HL-60 (cell line): ENCODE measurements at regions not wholly inside any gene's neighbourhood (a gene's known extent, or its start where the extent isn't known, plus 50 kb on each side); places are given as distances from the start of the nearest gene placed in this dataset.

Experiments used
- DNase-seq, 2 experiments: peaks; one replicate each; pipeline ENCODE4 v3.0.0-alpha.2; 2010 to 2020; ENCODE audit warnings: low read depth in 1 of 2, low spot score in 1 of 2
- H3K27ac ChIP-seq: fragments of 250-450 bp; sonication (Bioruptor Pico); replicated peaks from 2 replicates; pipeline ENCODE4 v1.5.1; 2020; ENCODE audit warnings: mild to moderate bottlenecking, moderate library complexity
- H3K27me3 ChIP-seq: fragments of 250-450 bp; sonication (Bioruptor Pico); 2 replicates; pipeline ENCODE4 v1.5.1; 2021; ENCODE audit warnings: mild to moderate bottlenecking, moderate library complexity; ENCODE audit not compliant: insufficient read depth, poor library complexity, severe bottlenecking
- H3K4me3 ChIP-seq: replicated peaks from 2 replicates; pipeline ENCODE4 v1.5.1; 2011; ENCODE audit warnings: mild to moderate bottlenecking, control low read depth, low read length; ENCODE audit not compliant: insufficient read depth
- CTCF ChIP-seq: IDR thresholded peaks from one replicate; pipeline ENCODE4 v1.5.1; 2011; ENCODE audit warnings: low read length, control low read depth, inconsistent platforms; ENCODE audit not compliant: insufficient read depth
- GABPA ChIP-seq: IDR thresholded peaks from 2 replicates; pipeline ENCODE4 v1.6.1; 2012; ENCODE audit warnings: low read depth
- POLR2AphosphoS5 ChIP-seq: IDR thresholded peaks from 2 replicates; pipeline ENCODE4 v1.6.1; 2012; ENCODE audit warnings: low read depth
- SPI1 ChIP-seq: IDR thresholded peaks from 2 replicates; pipeline ENCODE4 v1.6.1; 2012; ENCODE audit warnings: low read depth, mild to moderate bottlenecking, borderline replicate concordance
- TF ChIP-seq, protein P1 (sequence below): IDR thresholded peaks from 2 replicates; pipeline ENCODE4 v1.6.1; 2012; ENCODE audit warnings: low read depth; ENCODE audit not compliant: insufficient replicate concordance

- TF ChIP-seq SPI1 (no peak), CTCF (no peak), POLR2AphosphoS5 (no peak), GABPA (no peak)
- TF ChIP-seq, protein P1, sequence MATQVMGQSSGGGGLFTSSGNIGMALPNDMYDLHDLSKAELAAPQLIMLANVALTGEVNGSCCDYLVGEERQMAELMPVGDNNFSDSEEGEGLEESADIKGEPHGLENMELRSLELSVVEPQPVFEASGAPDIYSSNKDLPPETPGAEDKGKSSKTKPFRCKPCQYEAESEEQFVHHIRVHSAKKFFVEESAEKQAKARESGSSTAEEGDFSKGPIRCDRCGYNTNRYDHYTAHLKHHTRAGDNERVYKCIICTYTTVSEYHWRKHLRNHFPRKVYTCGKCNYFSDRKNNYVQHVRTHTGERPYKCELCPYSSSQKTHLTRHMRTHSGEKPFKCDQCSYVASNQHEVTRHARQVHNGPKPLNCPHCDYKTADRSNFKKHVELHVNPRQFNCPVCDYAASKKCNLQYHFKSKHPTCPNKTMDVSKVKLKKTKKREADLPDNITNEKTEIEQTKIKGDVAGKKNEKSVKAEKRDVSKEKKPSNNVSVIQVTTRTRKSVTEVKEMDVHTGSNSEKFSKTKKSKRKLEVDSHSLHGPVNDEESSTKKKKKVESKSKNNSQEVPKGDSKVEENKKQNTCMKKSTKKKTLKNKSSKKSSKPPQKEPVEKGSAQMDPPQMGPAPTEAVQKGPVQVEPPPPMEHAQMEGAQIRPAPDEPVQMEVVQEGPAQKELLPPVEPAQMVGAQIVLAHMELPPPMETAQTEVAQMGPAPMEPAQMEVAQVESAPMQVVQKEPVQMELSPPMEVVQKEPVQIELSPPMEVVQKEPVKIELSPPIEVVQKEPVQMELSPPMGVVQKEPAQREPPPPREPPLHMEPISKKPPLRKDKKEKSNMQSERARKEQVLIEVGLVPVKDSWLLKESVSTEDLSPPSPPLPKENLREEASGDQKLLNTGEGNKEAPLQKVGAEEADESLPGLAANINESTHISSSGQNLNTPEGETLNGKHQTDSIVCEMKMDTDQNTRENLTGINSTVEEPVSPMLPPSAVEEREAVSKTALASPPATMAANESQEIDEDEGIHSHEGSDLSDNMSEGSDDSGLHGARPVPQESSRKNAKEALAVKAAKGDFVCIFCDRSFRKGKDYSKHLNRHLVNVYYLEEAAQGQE: no peak
- H3K4me3 ChIP-seq: no peak overlapping the region
- DNase-seq: no peak
- no peak overlapping the region for H3K27ac ChIP-seq
- no peaks in the 10 kb centered on the region for H3K27me3 ChIP-seq
Measured at GRCh38 chr4:184897895-184898294, 72.1 kb upstream of the ACSL1 start.

GRCh38 chr4:184898793-184899192 is 73.0 kb upstream of the ACSL1 start:
- Histone ChIP-seq H3K27ac (no peak overlapping the region), H3K27me3 (no peaks in the 10 kb centered on the region), H3K4me3 (no peak overlapping the region)
- TF ChIP-seq SPI1 (no peak), CTCF (no peak), POLR2AphosphoS5 (no peak), GABPA (no peak)
- TF ChIP-seq, protein P1: no peak
- no peak for DNase-seq

DNA sequence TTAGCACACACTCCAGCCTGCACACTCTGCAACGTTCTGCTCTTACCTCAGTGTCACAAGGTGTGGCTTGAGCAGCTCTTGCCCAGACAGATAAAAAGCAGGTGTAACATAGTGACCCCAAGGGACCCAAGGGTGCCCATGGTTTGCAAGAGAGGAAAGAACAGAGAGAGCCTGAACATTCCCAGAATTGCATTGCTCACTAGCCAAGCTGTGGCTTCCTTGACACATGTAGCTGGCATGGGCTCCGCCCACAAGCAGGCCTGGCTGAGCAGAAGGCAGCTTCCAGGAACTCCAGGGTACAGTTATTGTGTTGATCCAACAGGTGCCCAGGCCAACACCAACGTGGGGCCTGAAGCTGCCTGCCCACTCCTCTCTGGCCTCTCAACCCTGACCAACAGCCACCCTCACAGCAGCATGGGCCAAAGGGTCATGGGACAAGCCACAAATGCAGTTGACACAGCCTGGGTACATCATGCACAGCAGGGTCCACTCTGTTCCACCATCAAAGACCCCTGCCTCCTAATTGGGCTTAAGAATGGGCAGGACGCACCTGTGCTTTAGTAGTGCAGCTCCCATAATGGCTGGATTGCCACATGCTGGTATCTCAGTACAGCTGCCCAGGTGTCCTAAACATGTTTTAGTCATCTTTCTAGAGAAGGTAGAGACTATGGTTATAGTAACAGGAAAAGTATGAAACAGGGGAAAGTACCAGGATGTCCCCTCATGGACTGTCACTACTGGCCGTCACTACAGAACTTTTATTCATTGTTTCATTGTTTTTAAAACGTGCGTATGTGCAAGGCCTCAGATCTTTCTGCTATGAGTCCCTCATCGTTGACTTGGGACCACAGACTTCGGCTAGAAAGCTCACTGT is 73.7 kb upstream of the ACSL1 start:
- no peak overlapping the region for H3K4me3 ChIP-seq
- peak in 1 of 2 experiments; percentile 14 for DNase-seq
- H3K27me3 ChIP-seq: no peaks in the 10 kb centered on the region
- no peak overlapping the region for H3K27ac ChIP-seq
- TF ChIP-seq SPI1 (no peak), GABPA (no peak), POLR2AphosphoS5 (no peak)

DNA sequence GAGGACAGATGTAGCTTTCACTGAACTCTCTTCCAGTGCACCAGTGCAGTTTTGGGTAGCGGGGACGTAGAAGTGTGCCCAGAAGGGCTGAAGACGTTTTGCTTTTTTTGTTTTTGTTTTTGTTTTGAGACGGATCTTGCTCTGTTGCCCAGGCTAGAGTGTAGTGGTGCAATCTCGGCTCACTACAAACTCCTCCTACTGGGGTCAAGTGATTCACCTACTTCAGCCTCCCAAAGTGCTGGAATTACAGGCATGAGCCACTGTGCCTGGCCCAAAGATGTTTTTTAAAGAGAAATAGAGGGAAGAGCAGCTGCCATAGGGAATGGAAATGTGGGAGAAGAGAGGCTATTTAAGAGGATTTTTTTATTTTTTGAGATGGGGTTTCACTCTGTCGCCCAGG is 74.4 kb upstream of the ACSL1 start:
- H3K27ac ChIP-seq: no peak overlapping the region
- no peak for DNase-seq
- no peaks in the 10 kb centered on the region for H3K27me3 ChIP-seq
- TF ChIP-seq, protein P1: no peak
- no peak for TF ChIP-seq CTCF
- no peak for TF ChIP-seq SPI1
- TF ChIP-seq POLR2AphosphoS5: no peak
- no peak for TF ChIP-seq GABPA
- no peak overlapping the region for H3K4me3 ChIP-seq
